Upper lobe of left lung (tissue), 4 donors: ENCODE measurements at regions not wholly inside any gene's neighbourhood (a gene's known extent, or its start where the extent isn't known, plus 50 kb on each side); places are given as distances from the start of the nearest gene placed in this dataset.

Experiments used
- CTCF ChIP-seq, 6 experiments: fragments of 450-650 bp in 4 of 6; fragments of 200-600 bp in 2 of 6; sonication (generic) in 2 of 6; IDR thresholded peaks; one replicate each; pipeline ENCODE4 v1.5.1; 2016 to 2019; ENCODE audit warnings: antibody characterized with exemption in 6 of 6
- EP300 ChIP-seq, 4 donors: sonication (generic); formaldehyde crosslinking; IDR thresholded peaks; one replicate each; pipeline ENCODE4 v1.5.1; 2017; ENCODE audit warnings: antibody characterized with exemption in 4 of 4, control low read depth in 2 of 4
- POLR2A ChIP-seq, 4 donors: fragments of 450-650 bp; IDR thresholded peaks; one replicate each; pipeline ENCODE4 v1.5.1; 2016 to 2017; ENCODE audit warnings: antibody characterized with exemption in 4 of 4, mild to moderate bottlenecking in 2 of 4

DNA sequence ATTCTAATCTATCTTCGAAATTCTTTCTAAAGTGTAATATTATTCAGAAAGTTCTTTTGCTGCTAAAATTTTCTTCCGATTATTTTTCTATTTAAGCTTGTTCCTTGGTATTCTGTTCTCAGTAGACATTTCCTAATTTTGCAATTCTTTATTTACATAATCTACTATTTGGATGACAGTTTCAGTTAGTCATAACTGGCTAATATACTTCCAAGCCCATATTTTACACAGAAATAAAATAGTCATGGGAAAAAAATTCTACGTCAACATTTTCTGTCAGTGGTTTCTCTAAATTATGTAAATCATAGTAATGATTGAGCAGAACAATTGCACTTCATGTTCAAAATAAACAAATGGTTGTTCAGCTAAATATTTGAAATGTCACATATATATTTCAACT, 178.0 kb upstream of the ANKRD50 start:
- TF ChIP-seq POLR2A (IDR thresholded peaks at IDR 0.05) (no peak), EP300 (IDR thresholded peaks at IDR 0.05) (no peak), CTCF (IDR thresholded peaks at IDR 0.05) (no peak)
